ENCODE measurements at regions not wholly inside any gene's neighbourhood (a gene's known extent, or its start where the extent isn't known, plus 50 kb on each side); places are given as distances from the start of the nearest gene placed in this dataset.

- TF ChIP-seq CTCF (conservative IDR thresholded peaks at IDR 0.05; ENCODE audit: low read depth, low read length): no peak
- H3K4me3 ChIP-seq (ENCODE audit: low read depth, low read length): no peak overlapping the region
- no peak for DNase-seq (ENCODE audit: low read depth)
These were observed 224.4 kb upstream of the ATP11B start for GRCh38 chr3:182568876-182569275.

GRCh38 chr3:182570946-182571594 is 222.2 kb upstream of the ATP11B start:
- TF ChIP-seq CTCF (conservative IDR thresholded peaks at IDR 0.05; ENCODE audit: low read depth, low read length): no peak
- H3K4me3 ChIP-seq (ENCODE audit: low read depth, low read length): no peak overlapping the region
- no peak for DNase-seq (ENCODE audit: low read depth)

- DNase-seq (ENCODE audit: low read depth): no peak
- no peak for TF ChIP-seq CTCF (conservative IDR thresholded peaks at IDR 0.05; ENCODE audit: low read depth, low read length)
These were observed 217.4 kb upstream of the ATP11B start for GRCh38 chr3:182575941-182576340.

GRCh38 chr3:182583545-182583944 is 209.8 kb upstream of the ATP11B start:
- DNase-seq (ENCODE audit: low read depth): no peak
- TF ChIP-seq CTCF (conservative IDR thresholded peaks at IDR 0.05; ENCODE audit: low read depth, low read length): no peak

More at GRCh38 chr3:182575941-182576340, 217.4 kb upstream of the ATP11B start:
- H3K4me3 ChIP-seq (ENCODE audit: low read depth, low read length): no peak overlapping the region

GRCh38 chr3:182585532-182586150 is 207.7 kb upstream of the ATP11B start:
- H3K4me3 ChIP-seq (ENCODE audit: low read depth, low read length): no peak overlapping the region
- TF ChIP-seq CTCF (conservative IDR thresholded peaks at IDR 0.05; ENCODE audit: low read depth, low read length): no peak
- no peak for DNase-seq (ENCODE audit: low read depth)

More at GRCh38 chr3:182583545-182583944, 209.8 kb upstream of the ATP11B start:
- H3K4me3 ChIP-seq (ENCODE audit: low read depth, low read length): no peak overlapping the region

DNA sequence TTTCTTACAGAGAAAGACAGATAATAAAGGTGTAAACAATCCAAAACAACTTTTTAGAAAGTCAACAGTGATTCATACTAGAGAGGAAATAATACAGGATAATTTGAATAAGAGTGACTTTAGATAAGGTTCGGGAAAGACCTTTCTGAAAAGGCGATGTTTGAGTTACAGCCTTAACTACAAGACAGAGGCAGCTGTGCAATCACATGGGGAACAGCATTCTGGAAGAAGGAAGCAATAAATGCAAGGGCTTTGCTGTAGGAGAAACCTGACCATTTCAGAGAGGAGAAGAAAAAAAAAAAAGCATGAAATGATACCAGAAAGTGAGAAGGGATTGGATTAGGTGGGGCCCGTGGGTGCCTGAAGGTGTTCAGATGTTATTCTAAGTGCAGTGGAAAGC is 200.6 kb upstream of the ATP11B start:
- TF ChIP-seq CTCF (conservative IDR thresholded peaks at IDR 0.05; ENCODE audit: low read depth, low read length): no peak
- H3K4me3 ChIP-seq (ENCODE audit: low read depth, low read length): no peak overlapping the region
- DNase-seq (ENCODE audit: low read depth): no peak
